ENCODE measurements at regions not wholly inside any gene's neighbourhood (a gene's known extent, or its start where the extent isn't known, plus 50 kb on each side); places are given as distances from the start of the nearest gene placed in this dataset.
"Not testable (repeated sequence)": the region's sequence is repeated elsewhere in the genome, so short reads cannot be mapped to it uniquely, and the experiment has no call there.

GRCh38 chrX:3994315-3994714, 280.9 kb upstream of the PRKX start:
- no peak for DNase-seq

GRCh38 chrX:3990569-3990968, 277.1 kb upstream of the PRKX start:
- DNase-seq = no peak

DNA sequence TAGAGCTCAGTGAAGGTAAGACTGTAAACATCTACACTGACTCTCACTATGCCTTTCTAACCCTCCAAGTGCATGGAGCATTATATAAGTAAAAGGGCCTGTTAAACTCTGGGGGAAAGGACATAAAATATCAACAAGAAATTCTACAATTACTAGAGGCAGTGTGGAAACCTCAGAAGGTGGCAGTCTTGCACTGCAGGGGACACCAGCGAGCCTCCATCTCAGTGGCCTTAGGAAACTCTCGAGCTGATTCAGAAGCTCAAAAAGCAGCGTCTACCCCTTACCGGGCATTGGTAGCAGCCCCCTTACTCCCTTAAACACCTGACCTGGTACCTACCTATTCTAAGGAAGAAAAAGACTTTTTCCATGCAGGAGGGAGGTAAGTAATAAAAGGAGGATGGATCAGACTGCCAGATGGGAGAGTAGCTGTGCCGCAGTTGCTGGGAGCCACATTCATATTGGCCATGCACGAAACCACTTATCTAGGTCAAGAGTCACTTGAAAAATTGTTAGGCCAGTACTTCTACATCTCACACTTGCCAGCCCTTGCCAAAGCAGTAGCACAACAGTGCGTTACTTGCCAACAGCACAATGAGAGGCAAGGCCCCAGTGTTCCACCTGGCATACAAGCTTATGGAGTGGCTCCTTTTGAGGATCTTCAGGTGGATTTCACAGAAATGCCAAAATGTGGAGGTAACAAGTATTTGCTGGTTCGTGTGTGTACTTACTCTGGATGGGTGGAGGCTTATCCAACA, 258.8 kb upstream of the PRKX start:
- not testable (repeated sequence) for DNase-seq

DNA sequence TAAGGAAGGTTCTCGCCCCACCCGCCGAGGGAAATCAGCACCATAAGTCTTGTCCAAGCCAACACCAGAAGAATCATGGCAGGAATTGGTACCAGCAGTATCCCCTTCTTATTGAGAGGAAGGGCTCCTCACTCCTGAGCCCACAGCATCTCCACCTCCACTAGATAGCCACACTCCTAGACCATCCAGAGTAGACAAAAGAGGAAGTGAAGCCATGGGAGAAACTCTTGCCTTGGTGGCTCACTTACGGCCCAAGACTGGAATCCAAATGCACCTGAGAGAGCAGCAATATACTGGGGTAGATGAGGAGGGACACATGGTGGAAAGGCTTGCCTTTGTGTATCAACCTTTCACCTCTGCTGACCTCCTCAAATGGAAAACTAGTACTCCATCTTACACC, 255.3 kb upstream of the PRKX start:
- no peak for DNase-seq

DNA sequence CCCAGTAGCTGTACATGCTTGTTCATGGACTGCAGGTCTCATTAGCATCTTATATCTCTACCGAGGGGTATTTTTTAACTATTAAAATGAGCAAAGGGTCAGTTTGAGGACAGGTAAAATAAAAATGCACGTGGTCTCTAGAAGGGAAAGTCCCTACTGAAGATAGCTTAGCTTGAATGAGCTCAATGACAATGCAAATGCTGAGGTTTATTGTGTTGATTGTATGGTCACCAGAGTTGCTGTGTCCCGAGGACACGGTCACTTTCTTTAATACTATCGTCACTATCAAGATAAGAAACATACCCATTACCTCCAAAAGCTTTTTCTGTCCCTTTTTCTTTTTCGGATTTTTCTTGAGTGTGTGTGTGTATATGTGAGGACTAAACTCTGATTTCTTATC, 250.5 kb upstream of the PRKX start:
- DNase-seq = no peak

DNA sequence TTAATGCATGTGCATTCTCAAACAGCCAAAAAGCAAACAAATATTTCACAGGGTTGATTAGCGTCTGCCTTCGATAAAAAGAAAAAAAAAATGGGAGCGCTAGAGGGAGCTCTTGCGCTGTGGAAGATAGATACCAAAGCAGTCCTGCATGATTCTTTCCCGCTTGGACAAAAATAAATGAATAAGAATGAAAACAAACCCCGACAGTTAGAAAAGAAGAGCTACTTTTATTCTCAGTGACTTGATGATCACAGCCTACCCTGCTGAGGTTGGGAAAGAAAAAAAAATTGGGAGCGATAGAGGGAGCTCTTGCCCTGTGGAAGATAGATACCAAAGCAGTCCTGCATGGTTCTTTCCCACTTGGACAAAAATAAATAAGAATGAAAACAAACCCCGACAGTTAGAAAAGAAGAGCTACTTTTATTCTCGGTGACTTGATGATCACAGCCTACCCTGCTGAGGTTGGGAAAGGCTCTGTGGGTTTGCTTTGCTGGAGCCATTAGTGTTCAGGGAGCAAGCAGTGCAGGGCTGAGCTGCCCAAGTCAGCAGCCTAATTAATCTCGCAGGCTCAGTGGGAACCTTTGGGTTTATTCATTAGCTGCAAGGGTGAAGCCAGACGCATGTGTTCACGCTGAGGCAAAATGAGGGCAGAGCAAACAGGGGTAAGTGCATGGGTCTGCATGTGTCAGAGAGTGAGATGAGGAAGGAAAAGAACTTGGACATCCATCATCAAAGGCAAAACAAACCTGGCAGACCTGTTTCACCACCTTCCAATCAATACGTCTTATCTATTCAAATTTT, 249.3 kb upstream of the PRKX start:
- no peak for DNase-seq

GRCh38 chrX:3960952-3961351, 247.5 kb upstream of the PRKX start:
- no peak for DNase-seq

GRCh38 chrX:3951859-3952258, 238.4 kb upstream of the PRKX start:
- DNase-seq = no peak

GRCh38 chrX:3950373-3950772, 236.9 kb upstream of the PRKX start:
- DNase-seq = no peak

- DNase-seq = no peak
Observed at GRCh38 chrX:3943965-3944364, 230.5 kb upstream of the PRKX start.

DNA sequence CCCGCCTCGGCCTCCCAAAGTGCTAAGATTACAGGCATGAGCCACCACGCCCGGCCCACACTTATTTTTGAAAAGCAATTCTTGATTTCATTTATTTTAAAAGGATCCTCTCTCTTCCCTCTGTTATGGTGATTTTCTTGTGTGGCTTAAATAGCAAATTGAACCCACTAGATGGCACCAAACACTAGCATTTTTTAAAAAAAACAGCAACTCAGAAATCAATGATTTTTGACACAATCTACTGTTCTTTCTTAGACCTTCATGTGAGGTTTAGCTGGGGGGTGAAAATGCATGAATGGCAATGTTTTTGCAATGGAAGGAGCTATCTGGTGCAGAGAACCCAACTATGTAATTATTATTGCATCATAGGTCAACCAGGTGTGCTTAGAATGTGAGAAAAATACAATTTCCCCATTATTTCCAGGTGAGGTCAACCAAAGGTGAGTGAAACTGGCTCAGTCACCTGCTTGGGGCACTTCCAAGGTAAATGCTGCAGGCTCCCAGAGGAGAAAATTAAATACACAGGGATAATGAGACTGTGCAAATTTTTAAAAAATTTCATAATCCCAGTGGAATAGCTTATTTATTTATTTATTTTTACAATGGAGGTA, 226.7 kb upstream of the PRKX start:
- no peak for DNase-seq

DNA sequence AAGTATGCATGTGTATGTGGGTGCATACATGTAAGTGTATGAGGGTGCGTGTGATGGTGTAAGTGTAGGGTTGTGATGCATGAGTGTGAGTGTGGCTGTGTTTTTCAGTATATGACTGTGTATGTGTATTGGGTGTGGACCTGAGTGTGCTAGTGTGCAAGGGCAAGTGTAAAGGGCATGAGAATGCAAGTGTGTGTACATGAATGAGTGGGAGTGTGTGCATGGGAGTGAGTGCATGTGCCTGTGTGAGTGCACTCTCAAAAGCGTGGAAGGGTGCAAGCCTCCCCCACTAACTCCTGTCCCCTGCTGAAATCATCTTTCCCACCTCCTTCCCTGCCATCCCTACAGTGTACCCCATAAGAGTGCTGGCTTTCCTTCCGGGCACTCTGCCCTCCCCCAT, 225.1 kb upstream of the PRKX start:
- no peak for DNase-seq

DNA sequence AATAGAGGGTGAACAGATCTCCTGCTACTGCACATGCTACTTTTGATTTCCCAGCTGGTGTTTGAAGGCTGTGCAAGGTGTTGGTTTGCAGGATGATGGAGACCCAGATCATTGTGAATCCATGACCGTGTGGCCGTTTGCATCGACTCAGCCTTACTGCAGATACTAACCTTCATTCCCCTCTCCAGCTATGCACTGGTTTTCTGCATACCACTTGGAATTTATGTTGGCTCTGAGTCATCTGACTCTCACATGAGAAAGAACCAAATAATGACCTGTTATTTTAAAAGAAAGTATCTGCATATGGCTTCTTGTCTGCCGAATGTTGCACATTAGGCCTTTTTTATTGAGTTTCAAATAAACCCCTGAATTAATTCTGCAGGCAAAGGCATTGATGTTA, 221.7 kb upstream of the PRKX start:
- DNase-seq = not testable (repeated sequence)

DNA sequence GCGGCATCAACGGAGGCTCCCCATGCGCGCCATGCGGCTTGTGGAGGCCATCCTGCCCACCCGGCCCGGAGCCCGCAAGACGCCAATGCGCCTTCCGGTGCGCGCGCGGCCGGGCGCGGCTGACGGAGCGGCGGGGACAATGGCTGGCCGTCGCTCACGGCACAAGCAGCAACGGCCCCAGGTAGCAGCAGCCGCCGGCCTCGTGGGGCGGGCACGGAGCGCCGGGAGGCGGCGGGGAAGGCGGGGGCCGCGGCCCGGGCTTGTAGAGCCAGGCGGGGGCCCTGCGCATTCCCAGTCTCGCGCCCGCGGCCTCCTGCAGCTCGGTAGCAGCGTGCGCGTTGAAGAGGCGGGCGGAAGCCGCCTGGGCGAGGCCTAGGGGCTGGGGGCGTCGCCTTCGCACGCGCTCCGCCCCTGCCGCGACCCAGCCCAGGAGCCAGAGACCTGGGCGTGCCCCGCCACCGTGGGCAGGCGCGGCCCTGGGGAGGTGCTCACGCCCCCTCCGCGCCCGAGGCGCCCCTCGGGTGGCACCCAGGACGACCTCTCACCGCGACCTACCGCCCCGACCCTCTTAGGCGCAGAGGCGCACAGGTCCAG, 207.1 kb upstream of the PRKX start:
- not testable (repeated sequence) for DNase-seq

DNA sequence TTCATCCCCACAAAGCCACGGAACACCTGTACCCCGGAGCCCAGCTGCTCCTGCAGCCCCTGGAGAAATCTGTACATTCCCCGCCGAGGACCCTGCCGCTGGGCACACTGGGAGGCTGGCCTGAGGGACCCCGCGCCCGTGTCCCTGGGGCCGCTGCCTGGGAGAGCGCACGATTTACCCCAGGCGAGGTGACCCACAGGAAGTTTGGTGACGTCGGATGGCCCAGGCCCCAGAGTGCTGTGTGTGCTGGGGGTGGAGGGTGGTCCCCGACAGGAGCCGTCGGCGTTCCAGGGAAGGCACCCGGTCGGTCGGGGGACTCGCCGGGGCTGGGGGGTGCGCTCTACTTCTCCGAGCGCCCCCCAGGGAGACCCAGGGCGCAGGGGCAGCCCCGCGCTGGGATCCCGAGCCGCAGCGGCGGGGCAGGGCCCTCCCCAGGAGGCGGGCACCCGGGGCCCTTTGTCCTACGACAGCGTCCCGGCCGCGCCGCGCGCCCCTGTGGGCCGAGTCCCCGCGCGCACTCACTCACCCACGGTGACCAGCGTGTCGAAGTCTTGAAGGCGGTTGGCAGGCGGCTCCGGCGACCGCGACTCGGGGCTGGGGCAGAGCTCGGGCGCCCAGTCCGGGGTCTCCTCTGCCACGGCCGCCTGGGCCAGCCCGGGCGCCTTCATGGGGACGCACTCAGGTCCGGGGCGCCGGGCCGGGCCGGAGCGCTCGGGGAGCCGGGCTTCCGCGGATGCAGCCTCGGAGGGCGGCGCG, 206.4 kb upstream of the PRKX start:
- not testable (repeated sequence) for DNase-seq

DNA sequence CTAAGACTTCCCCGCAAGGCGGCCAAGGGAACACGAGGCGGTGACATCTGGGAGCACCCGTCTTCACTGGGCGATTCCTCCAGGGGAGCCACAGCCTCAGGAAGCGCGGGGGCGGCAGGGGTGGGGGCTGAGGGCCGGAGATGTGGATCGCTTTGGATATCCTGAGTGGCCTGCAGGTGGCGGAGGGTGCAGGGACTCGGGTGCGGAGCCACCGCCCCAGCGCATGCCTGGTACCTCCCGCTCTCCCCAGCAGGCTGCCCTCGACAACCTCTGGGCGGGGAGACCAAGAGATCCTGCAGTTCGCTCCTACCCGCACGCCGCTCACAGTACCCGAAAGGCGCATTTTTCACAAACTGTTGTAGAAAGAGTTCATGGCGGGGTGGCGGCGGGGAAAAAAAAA, 201.4 kb upstream of the PRKX start:
- DNase-seq = not testable (repeated sequence)

GRCh38 chrX:3914059-3914458, 200.6 kb upstream of the PRKX start:
- not testable (repeated sequence) for DNase-seq

- not testable (repeated sequence) for DNase-seq
Observed at GRCh38 chrX:3911012-3911411, 197.6 kb upstream of the PRKX start.

DNA sequence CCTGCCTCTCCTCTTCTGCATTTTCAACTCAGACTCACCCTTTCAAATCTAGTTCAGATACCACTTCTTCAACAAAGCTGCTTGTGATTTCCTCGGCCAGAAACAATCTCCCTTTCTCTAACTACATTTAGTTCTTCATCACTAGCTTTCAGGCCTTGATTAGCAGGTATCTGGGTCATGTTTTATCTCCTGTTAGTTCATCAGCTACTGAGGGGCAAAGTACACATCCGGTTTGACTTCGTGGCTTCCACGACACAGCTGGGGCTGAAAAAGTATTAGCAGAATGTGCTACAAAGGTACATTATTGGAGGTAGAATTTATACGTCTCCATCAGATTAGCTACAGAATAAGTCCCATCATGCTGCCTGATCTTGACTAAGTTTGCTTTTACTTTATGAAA, 197.2 kb upstream of the PRKX start:
- DNase-seq = not testable (repeated sequence)

GRCh38 chrX:3905522-3906258, 192.2 kb upstream of the PRKX start:
- DNase-seq = not testable (repeated sequence)

DNA sequence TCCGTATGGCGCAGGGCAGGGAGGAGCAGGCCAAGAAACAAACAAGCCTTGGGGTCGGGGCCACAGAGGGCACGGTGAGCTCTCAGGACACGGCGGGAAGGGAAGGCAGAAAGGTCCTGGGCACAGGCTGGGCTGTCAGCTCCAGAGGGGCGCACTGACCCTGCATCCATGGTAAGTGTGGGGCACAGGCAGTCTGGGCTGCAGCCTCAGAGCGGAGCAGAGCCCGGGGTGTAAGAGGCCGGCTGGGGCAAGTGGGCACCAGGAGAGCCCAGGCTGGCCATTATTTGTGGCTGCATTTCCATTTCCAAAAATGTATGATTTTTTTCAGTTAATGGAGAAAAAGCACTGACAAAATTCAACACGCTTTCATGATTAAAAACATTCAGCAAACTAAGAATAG, 188.8 kb upstream of the PRKX start:
- DNase-seq = not testable (repeated sequence)

- not testable (repeated sequence) for DNase-seq
Observed at GRCh38 chrX:3896755-3897154, 183.3 kb upstream of the PRKX start.
